Adipocyte (in vitro differentiated cells): ENCODE measurements at regions not wholly inside any gene's neighbourhood (a gene's known extent, or its start where the extent isn't known, plus 50 kb on each side); places are given as distances from the start of the nearest gene placed in this dataset.

Source experiments
- DNase-seq: peaks from one replicate; pipeline ENCODE4 v3.0.0-alpha.2; 2015; ENCODE audit warnings: low read depth
- H3K27me3 ChIP-seq: replicated peaks from 2 replicates; pipeline ENCODE4 v1.7.0; 2013; ENCODE audit warnings: mild to moderate bottlenecking, low read length, moderate library complexity; ENCODE audit not compliant: control insufficient read depth, insufficient read depth
- H3K36me3 ChIP-seq: 2 replicates; pipeline ENCODE4 v1.7.0; 2013; ENCODE audit warnings: low read length, mild to moderate bottlenecking, moderate library complexity; ENCODE audit not compliant: control insufficient read depth, insufficient read depth, severe bottlenecking
- H3K4me1 ChIP-seq: 2 replicates; pipeline ENCODE4 v1.7.0; 2013; ENCODE audit warnings: mild to moderate bottlenecking, low read length, moderate library complexity; ENCODE audit not compliant: control insufficient read depth, insufficient read depth
- H3K4me3 ChIP-seq: 2 replicates; pipeline ENCODE4 v1.7.0; 2013; ENCODE audit warnings: mild to moderate bottlenecking, low read length, moderate library complexity
- H3K9ac ChIP-seq: 2 replicates; pipeline ENCODE4 v1.7.0; 2013; ENCODE audit warnings: mild to moderate bottlenecking, low read length, moderate library complexity
- H3K9me3 ChIP-seq: 2 replicates; pipeline ENCODE4 v1.7.0; 2013; ENCODE audit warnings: mild to moderate bottlenecking, low read length, moderate library complexity; ENCODE audit not compliant: control insufficient read depth

DNA sequence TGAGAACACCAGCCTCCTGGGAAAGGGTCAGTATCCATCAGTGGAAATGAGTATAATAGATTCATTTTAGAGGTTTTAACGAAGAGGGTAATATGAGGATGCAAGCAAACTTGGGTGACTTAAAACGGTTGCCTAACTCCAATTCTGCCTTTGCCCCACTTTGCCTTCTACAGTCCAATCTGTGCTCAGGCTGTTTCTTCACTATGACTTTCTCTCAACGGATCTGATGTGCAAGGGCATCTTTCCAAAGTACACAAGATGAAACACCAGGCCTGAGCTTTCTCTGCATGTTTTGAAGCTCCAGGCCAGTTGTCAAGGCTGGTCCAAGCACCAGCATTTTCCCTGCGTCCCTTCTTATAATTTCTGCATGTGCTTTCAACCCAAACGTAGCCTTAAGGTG is 68.0 kb upstream of the TMEM164 start:
- Histone ChIP-seq H3K9me3 (peaks cover 16% of the 10 kb centered on the region), H3K4me3 (peak overlapping the region; percentile 31), H3K36me3 (no peaks in the 10 kb centered on the region), H3K4me1 (peaks cover 28% of the 10 kb centered on the region), H3K27me3 (peaks cover 10% of the 10 kb centered on the region), H3K9ac (peak overlapping the region; percentile 46)
- peak; percentile 35 for DNase-seq

DNA sequence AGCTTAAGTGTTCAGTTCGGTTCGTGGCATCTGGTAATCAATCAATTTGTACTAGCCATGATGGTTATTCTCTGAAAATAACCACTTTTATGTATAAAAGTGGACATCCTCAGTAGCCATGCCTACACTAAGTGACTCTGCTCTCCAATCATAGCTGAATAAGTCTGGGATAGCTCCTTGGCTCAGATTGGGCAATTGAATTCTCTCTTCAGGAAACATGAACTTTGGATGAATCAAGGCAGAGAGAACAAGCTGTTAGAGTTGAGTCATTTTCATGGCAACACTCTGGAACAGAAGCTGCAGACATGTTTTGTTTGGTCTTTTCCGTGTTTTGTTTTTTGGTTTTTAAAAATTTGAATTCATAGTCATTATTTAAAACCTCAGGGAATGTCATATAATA is 66.8 kb upstream of the TMEM164 start:
- peaks cover 16% of the 10 kb centered on the region for H3K9me3 ChIP-seq
- no peak overlapping the region for H3K9ac ChIP-seq
- peaks cover 14% of the 10 kb centered on the region for H3K27me3 ChIP-seq
- no peak overlapping the region for H3K4me3 ChIP-seq
- H3K4me1 ChIP-seq, result peaks cover 28% of the 10 kb centered on the region
- DNase-seq, result peak; percentile 15
- H3K36me3 ChIP-seq, result no peaks in the 10 kb centered on the region

DNA sequence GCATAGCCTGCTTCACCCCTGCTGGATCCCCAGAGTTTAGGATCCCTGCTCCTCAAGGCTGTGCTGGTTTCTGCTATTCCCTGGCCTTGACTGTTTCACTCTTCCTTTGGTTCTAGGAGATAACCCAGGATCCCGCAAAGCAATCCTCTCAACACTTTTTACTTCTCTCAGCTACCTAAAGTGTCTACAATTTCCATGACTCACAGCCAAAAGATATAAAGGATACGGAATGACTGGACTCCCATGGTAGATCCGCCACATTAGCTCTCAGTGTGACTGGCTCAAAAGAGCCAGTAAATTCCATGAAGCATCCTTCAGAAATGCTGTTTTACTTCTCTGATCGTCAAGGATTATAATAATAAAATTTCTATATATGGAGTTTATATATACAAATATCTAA is 66.3 kb upstream of the TMEM164 start:
- no peak for DNase-seq
- H3K9ac ChIP-seq, result no peak overlapping the region
- H3K4me1 ChIP-seq, result peaks cover 28% of the 10 kb centered on the region
- peaks cover 16% of the 10 kb centered on the region for H3K9me3 ChIP-seq
- H3K4me3 ChIP-seq, result no peak overlapping the region
- H3K36me3 ChIP-seq, result no peaks in the 10 kb centered on the region
- H3K27me3 ChIP-seq, result peaks cover 14% of the 10 kb centered on the region

DNA sequence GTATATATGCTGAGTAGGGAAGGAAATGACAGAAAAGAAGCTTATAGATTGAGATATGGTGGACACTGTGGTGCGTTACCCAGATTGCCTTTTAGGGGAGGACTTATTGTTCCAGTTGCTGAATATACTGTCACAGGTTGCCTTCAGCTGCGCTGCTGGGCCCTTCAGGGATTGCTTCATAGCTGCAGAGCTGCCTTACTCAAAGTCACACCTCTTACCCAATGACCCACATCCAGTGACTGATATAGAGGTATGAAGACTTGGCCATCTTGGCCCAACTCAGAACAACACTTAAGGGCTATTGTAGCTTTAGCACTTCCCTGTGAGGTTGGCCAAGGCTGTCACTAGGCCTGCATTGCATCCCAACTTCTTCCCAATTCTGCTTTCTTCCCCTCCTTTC is 63.4 kb upstream of the TMEM164 start:
- Histone ChIP-seq H3K9ac (no peak overlapping the region), H3K4me3 (no peak overlapping the region), H3K9me3 (peaks cover 10% of the 10 kb centered on the region), H3K27me3 (peaks cover 26% of the 10 kb centered on the region), H3K4me1 (peaks cover 20% of the 10 kb centered on the region), H3K36me3 (no peaks in the 10 kb centered on the region)
- no peak for DNase-seq

DNA sequence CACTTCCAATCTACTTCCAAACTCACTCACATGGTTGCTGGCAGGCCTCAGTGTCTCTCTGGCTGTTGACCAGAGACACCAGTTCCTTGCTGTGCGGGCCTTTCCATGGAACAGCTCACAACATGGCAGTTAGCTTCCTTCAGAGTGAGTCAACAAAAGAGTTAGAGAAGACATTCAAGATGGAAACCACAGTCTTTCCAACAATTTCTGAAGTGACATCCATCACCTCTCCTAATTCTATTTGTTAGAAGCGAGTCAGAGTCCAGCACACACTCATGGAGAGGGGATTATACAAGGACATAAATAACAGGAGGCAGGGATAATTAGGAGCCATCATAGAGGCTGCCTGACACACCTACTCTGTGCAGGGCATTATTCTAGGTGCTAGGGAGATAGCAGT is 62.5 kb upstream of the TMEM164 start:
- Histone ChIP-seq H3K36me3 (no peaks in the 10 kb centered on the region), H3K4me3 (no peak overlapping the region), H3K4me1 (peaks cover 11% of the 10 kb centered on the region), H3K9ac (no peak overlapping the region), H3K9me3 (peaks cover 10% of the 10 kb centered on the region), H3K27me3 (peaks cover 27% of the 10 kb centered on the region)
- no peak for DNase-seq

DNA sequence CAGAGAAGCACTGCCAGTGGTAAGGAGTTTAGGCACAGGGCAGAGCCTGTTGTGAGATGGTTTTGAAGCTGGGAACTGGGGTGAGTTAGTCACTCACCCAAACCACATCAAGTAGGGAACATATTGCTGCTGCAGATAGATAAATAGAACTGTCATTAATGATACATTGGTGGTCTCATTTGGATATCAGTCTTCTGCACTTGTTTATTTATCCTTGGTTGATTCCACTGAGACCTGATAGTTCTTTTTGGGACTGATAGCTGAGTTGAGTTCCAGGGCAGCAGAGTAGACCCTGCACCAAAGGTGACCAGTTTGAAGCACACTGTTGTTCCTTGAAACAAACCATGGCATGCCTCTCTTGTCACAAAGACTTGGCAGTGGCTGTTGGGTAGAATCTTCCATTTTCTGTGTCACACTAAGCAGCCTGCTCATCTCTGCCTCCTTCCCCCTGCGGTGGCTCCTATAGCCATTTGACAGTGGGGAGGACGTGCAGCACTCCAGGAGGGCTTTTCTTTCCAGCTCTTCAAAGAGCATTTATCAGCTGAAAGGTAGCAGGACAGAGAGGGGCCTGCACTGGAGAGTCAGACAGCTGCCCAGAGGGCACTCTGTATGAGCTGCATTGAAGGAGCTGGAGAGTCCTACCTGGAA is 59.7 kb upstream of the TMEM164 start:
- H3K9me3 ChIP-seq, result peaks cover 4% of the 10 kb centered on the region
- H3K9ac ChIP-seq, result no peak overlapping the region
- H3K27me3 ChIP-seq, result peaks cover 39% of the 10 kb centered on the region
- no peaks in the 10 kb centered on the region for H3K36me3 ChIP-seq
- no peaks in the 10 kb centered on the region for H3K4me1 ChIP-seq
- no peak overlapping the region for H3K4me3 ChIP-seq
- DNase-seq, result no peak

DNA sequence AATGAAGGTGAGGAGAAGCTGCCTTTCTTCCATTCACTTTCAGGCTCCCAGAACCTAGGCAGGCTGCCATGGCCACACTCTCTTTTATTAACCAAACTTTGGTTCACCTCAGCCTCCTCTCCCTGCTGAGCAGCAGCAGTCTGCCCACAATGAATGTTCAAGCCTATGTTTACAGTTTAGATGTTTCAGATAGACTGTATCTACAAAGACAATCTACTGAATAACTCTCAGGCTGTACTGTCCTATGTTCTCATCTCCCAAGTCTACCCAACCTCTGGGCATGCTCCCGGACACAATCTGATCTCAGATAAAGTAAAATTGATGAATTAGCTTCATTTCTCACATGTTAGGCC is 59.2 kb upstream of the TMEM164 start:
- Histone ChIP-seq H3K27me3 (peaks cover 44% of the 10 kb centered on the region), H3K36me3 (no peaks in the 10 kb centered on the region), H3K9ac (no peak overlapping the region), H3K4me1 (no peaks in the 10 kb centered on the region), H3K4me3 (no peak overlapping the region), H3K9me3 (peaks cover 7% of the 10 kb centered on the region)
- no peak for DNase-seq

DNA sequence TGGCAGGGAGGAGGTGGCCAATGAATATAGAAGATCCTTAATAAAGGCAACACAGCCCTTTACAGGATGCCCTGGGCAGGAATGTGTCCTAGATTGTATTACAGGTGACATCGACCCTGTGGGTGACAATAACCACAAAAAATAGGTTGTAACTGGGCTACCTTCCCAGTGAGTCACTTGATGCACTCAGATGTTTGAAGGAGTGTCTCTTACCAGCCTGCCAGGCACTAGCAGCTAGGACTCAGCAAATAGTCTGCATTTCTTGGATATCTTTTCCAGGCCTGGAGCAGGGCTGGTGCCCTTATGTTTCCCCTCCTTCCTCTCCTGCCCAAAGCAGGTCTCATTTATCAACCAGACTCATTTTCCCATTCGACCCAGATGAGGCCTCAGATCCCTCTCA is 50.9 kb upstream of the TMEM164 start:
- Histone ChIP-seq H3K27me3 (peaks cover 24% of the 10 kb centered on the region), H3K36me3 (no peaks in the 10 kb centered on the region), H3K9me3 (peaks cover 3% of the 10 kb centered on the region), H3K9ac (no peak overlapping the region), H3K4me1 (peaks cover 4% of the 10 kb centered on the region), H3K4me3 (no peak overlapping the region)
- no peak for DNase-seq

DNA sequence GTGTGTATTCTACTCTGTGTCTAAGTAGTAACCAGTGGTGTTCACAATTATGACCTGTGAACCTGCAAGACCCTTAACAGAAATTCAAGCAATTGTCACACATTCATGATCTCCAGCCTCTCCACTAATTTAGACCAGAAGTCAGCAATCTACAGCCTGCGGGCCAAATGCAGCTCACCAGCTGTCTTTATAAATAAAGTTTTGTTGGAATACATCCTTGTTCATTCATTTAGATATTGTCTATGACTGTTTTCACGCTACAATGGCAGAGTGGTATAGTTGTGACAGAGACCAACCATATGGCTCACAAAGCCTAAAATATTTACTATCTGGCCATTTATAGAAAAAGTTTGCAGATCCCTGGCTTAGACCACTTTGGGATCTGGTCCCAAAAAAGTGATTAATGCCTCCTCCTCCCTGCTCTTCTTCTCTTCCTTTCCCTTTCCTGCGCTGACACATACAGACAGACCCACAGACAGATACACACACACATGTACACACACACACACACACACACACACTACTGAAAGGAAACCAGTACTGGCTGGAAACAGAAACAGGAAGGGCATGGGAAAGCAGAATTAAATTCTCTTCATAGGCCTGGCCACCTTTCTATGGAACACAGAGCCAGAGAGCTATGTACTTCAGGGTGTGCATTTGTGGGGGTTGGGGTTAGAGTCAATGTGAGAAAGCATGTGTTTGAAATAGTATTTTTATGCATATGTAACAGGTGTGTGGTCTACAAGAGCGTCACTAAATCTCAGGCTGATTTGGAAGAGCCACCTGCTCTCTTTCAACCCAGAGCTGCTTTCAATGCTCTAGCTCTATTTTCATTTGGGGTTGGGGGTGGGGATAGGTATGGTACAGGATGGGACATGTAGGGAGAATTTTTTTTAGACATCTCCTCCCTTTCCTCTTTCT is 49.7 kb upstream of the TMEM164 start:
- no peak overlapping the region for H3K4me3 ChIP-seq
- H3K36me3 ChIP-seq, result no peaks in the 10 kb centered on the region
- peaks cover 3% of the 10 kb centered on the region for H3K9me3 ChIP-seq
- DNase-seq, result no peak
- H3K9ac ChIP-seq, result no peak overlapping the region
- peaks cover 4% of the 10 kb centered on the region for H3K4me1 ChIP-seq
- peaks cover 20% of the 10 kb centered on the region for H3K27me3 ChIP-seq
